Kidney tubule cell (primary cell): ENCODE measurements at regions not wholly inside any gene's neighbourhood (a gene's known extent, or its start where the extent isn't known, plus 50 kb on each side); places are given as distances from the start of the nearest gene placed in this dataset.
"Not testable (repeated sequence)": the region's sequence is repeated elsewhere in the genome, so short reads cannot be mapped to it uniquely, and the experiment has no call there.

Experiments used
- DNase-seq: peaks from one replicate; pipeline ENCODE4 v3.0.0-alpha.2; 2018; ENCODE audit warnings: low spot score

- DNase-seq = no peak
Measured at GRCh38 chr7:66503551-66504031, 125.1 kb upstream of the KCTD7 start.

- DNase-seq = no peak
Measured at GRCh38 chr7:66504131-66504530, 124.5 kb upstream of the KCTD7 start.

GRCh38 chr7:66505009-66505408, 123.7 kb upstream of the KCTD7 start:
- DNase-seq = no peak

- DNase-seq = no peak
Measured at GRCh38 chr7:66505531-66506451, 122.9 kb upstream of the KCTD7 start.

GRCh38 chr7:66506703-66507102, 122.0 kb upstream of the KCTD7 start:
- DNase-seq = not testable (repeated sequence)

GRCh38 chr7:66507764-66508296, 120.9 kb upstream of the KCTD7 start:
- DNase-seq = no peak

GRCh38 chr7:66508431-66508830, 120.2 kb upstream of the KCTD7 start:
- no peak for DNase-seq

GRCh38 chr7:66514050-66514449, 114.6 kb upstream of the KCTD7 start:
- no peak for DNase-seq

- DNase-seq = no peak
Measured at GRCh38 chr7:66517212-66517909, 111.3 kb upstream of the KCTD7 start.

- no peak for DNase-seq
Measured at GRCh38 chr7:66518151-66518691, 110.5 kb upstream of the KCTD7 start.

- no peak for DNase-seq
Measured at GRCh38 chr7:66521675-66522074, 107.0 kb upstream of the KCTD7 start.

GRCh38 chr7:66522518-66522917, 106.2 kb upstream of the KCTD7 start:
- DNase-seq = peak; percentile 41

- no peak for DNase-seq
Measured at GRCh38 chr7:66523409-66523808, 105.3 kb upstream of the KCTD7 start.

GRCh38 chr7:66524738-66525137, 103.9 kb upstream of the KCTD7 start:
- DNase-seq = no peak

- not testable (repeated sequence) for DNase-seq
Measured at GRCh38 chr7:66526782-66527181, 101.9 kb upstream of the KCTD7 start.

GRCh38 chr7:66528652-66529051, 100.0 kb upstream of the KCTD7 start:
- DNase-seq = no peak

- no peak for DNase-seq
Measured at GRCh38 chr7:66529883-66530610, 98.6 kb upstream of the KCTD7 start.

- DNase-seq = no peak
Measured at GRCh38 chr7:66535414-66536329, 93.0 kb upstream of the KCTD7 start.

- no peak for DNase-seq
Measured at GRCh38 chr7:66537380-66537779, 91.3 kb upstream of the KCTD7 start.

- no peak for DNase-seq
Measured at GRCh38 chr7:66537876-66538275, 90.8 kb upstream of the KCTD7 start.

GRCh38 chr7:66539264-66539623, 89.4 kb upstream of the KCTD7 start:
- no peak for DNase-seq
